Keratinocyte (primary cell): ENCODE measurements at regions not wholly inside any gene's neighbourhood (a gene's known extent, or its start where the extent isn't known, plus 50 kb on each side); places are given as distances from the start of the nearest gene placed in this dataset.

ENCODE experiments used
- DNase-seq: peaks from one replicate; pipeline ENCODE4 v3.0.0-alpha.2; 2011; ENCODE audit warnings: low read depth, missing footprints, low spot score
- FAIRE-seq: peaks from 2 replicates; lab custom pipeline; 2011; peaks lifted over from hg19 to GRCh38; lab: Jason Lieb, UNC
- H2AFZ ChIP-seq: 2 replicates; pipeline ENCODE4 v1.6.0; 2012; ENCODE audit warnings: low read length, control low read depth, inconsistent platforms; ENCODE audit not compliant: control insufficient read depth
- H3K27ac ChIP-seq: 2 replicates; pipeline ENCODE4 v1.5.1; 2011; ENCODE audit warnings: low read length; ENCODE audit not compliant: control insufficient read depth, insufficient read depth
- H3K27me3 ChIP-seq: 3 replicates; pipeline ENCODE4 v1.6.0; 2011; ENCODE audit warnings: low read length; ENCODE audit not compliant: control insufficient read depth, insufficient read depth; ENCODE audit errors: extremely low read depth
- H3K36me3 ChIP-seq, 2 experiments: 2 replicates in 1 of 2; 3 replicates in 1 of 2; pipeline ENCODE4 v1.5.1; 2011; ENCODE audit warnings: low read length in 2 of 2, mild to moderate bottlenecking in 1 of 2; ENCODE audit not compliant: control insufficient read depth in 2 of 2, insufficient read depth in 2 of 2; ENCODE audit errors: extremely low read depth in 1 of 2
- H3K4me1 ChIP-seq: 3 replicates; pipeline ENCODE4 v1.5.1; 2011; ENCODE audit warnings: low read length; ENCODE audit not compliant: control insufficient read depth, insufficient read depth; ENCODE audit errors: extremely low read depth
- H3K4me2 ChIP-seq: 3 replicates; pipeline ENCODE4 v1.6.0; 2011; ENCODE audit warnings: low read depth, low read length; ENCODE audit not compliant: control insufficient read depth, insufficient read depth; ENCODE audit errors: extremely low read depth
- H3K4me3 ChIP-seq, 3 experiments: fragments of 200-600 bp in 1 of 3; sonication (generic) in 1 of 3; 2 replicates in 2 of 3; 3 replicates in 1 of 3; pipeline ENCODE4 v1.5.1; 2011 to 2016; ENCODE audit warnings: low read length in 3 of 3, mild to moderate bottlenecking in 3 of 3, control low read depth in 2 of 3, inconsistent platforms in 1 of 3, low read depth in 1 of 3, mixed read lengths in 1 of 3, mixed run types in 1 of 3, moderate library complexity in 1 of 3; ENCODE audit not compliant: control insufficient read depth in 2 of 3, insufficient read depth in 2 of 3; ENCODE audit errors: extremely low read depth in 1 of 3
- H3K79me2 ChIP-seq: 2 replicates; pipeline ENCODE4 v1.6.0; 2012; ENCODE audit warnings: low read length; ENCODE audit not compliant: control insufficient read depth, insufficient read depth
- H3K9ac ChIP-seq: 3 replicates; pipeline ENCODE4 v1.6.0; 2011; ENCODE audit warnings: low read length; ENCODE audit not compliant: control insufficient read depth, insufficient read depth; ENCODE audit errors: extremely low read depth
- H3K9me1 ChIP-seq: 3 replicates; pipeline ENCODE4 v1.6.0; 2011; ENCODE audit warnings: low read length; ENCODE audit not compliant: control insufficient read depth, insufficient read depth; ENCODE audit errors: extremely low read depth
- H3K9me3 ChIP-seq: 2 replicates; pipeline ENCODE4 v1.5.1; 2012; ENCODE audit warnings: low read depth, low read length; ENCODE audit not compliant: control insufficient read depth
- H4K20me1 ChIP-seq: 3 replicates; pipeline ENCODE4 v1.6.0; 2011; ENCODE audit warnings: low read length; ENCODE audit not compliant: control insufficient read depth, insufficient read depth; ENCODE audit errors: extremely low read depth
- EZH2 ChIP-seq: IDR thresholded peaks from one replicate; pipeline ENCODE4 v1.6.1; 2012; ENCODE audit warnings: inconsistent platforms, mild to moderate bottlenecking, low read length, moderate library complexity
- dilution Hi-C: fragments of 300-500 bp; cut with MboI; formaldehyde crosslinking; loops from one replicate; pipeline ENCODE4 v1.7.0; 2020; ENCODE audit warnings: low sequenced_read_pairs; ENCODE audit not compliant: extremely low pct_ligation_motif_present
- TF ChIP-seq, protein P1 (sequence below), 3 experiments: IDR thresholded peaks in 1 of 3; conservative IDR thresholded peaks in 1 of 3; optimal IDR thresholded peaks in 1 of 3; 2 replicates in 2 of 3; 3 replicates in 1 of 3; pipeline versions ENCODE3 to v1.5.1; 2011; ENCODE audit warnings: low read length in 3 of 3, mild to moderate bottlenecking in 3 of 3, moderate library complexity in 2 of 3, control low read depth in 1 of 3, inconsistent platforms in 1 of 3; ENCODE audit not compliant: insufficient read depth in 2 of 3; ENCODE audit errors: extremely low read depth in 1 of 3

DNA sequence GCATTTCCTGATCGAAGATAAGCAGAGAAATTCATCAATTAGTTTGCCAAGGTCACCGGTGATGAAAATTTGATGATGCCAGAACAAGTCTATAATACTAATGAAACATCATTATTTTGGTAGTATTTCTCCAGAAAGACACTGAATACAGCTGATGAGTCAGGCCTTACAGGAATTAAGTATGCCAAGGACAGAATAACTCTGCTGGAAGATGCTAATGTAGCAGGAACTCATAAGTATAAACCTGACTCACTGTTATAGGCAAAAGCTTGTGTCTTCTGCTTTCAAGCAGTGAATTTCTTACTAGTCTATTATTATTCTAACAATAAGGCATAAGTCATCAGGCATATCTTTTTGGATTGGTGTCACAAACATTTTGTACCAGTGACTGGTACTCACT is 1825.1 kb upstream of the IGFBP7 start:
- no peak for TF ChIP-seq EZH2
- TF ChIP-seq, protein P1, sequence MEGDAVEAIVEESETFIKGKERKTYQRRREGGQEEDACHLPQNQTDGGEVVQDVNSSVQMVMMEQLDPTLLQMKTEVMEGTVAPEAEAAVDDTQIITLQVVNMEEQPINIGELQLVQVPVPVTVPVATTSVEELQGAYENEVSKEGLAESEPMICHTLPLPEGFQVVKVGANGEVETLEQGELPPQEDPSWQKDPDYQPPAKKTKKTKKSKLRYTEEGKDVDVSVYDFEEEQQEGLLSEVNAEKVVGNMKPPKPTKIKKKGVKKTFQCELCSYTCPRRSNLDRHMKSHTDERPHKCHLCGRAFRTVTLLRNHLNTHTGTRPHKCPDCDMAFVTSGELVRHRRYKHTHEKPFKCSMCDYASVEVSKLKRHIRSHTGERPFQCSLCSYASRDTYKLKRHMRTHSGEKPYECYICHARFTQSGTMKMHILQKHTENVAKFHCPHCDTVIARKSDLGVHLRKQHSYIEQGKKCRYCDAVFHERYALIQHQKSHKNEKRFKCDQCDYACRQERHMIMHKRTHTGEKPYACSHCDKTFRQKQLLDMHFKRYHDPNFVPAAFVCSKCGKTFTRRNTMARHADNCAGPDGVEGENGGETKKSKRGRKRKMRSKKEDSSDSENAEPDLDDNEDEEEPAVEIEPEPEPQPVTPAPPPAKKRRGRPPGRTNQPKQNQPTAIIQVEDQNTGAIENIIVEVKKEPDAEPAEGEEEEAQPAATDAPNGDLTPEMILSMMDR (optimal IDR thresholded peaks at IDR 0.05 in 1 of 3, IDR thresholded peaks at IDR 0.05 in 1 of 3, conservative IDR thresholded peaks at IDR 0.05 in 1 of 3; ENCODE audit: extremely low read depth in 1 of 3, insufficient read depth in 2 of 3, low read length in 3 of 3) = no peak
- H3K27me3 ChIP-seq = no peaks in the 10 kb centered on the region
- no peak overlapping the region for H2AFZ ChIP-seq
- DNase-seq = no peak
- FAIRE-seq = no peak
- H3K9me1 ChIP-seq = no peaks in the 10 kb centered on the region
- H3K27ac ChIP-seq = no peak overlapping the region
- no peak overlapping the region for H3K4me3 ChIP-seq
- no peaks in the 10 kb centered on the region for H4K20me1 ChIP-seq
- H3K4me1 ChIP-seq = no peaks in the 10 kb centered on the region
- no peak overlapping the region for H3K4me2 ChIP-seq
- no peaks in the 10 kb centered on the region for H3K9me3 ChIP-seq
- no peak overlapping the region for H3K9ac ChIP-seq
- H3K79me2 ChIP-seq = no peaks in the 10 kb centered on the region
- dilution Hi-C loops = no loop called here
- H3K36me3 ChIP-seq = no peaks in the 10 kb centered on the region

GRCh38 chr4:58936436-58936835 is 1826.3 kb upstream of the IGFBP7 start:
- Histone ChIP-seq H3K9me3 (no peaks in the 10 kb centered on the region), H3K36me3 (no peaks in the 10 kb centered on the region), H3K79me2 (no peaks in the 10 kb centered on the region), H2AFZ (no peak overlapping the region), H3K27ac (no peak overlapping the region), H3K27me3 (no peaks in the 10 kb centered on the region), H3K9me1 (no peaks in the 10 kb centered on the region), H3K4me3 (no peak overlapping the region), H3K4me1 (no peaks in the 10 kb centered on the region), H4K20me1 (no peaks in the 10 kb centered on the region), H3K9ac (no peak overlapping the region), H3K4me2 (no peak overlapping the region)
- TF ChIP-seq, protein P1 (optimal IDR thresholded peaks at IDR 0.05 in 1 of 3, IDR thresholded peaks at IDR 0.05 in 1 of 3, conservative IDR thresholded peaks at IDR 0.05 in 1 of 3; ENCODE audit: extremely low read depth in 1 of 3, insufficient read depth in 2 of 3, low read length in 3 of 3) = no peak
- TF ChIP-seq EZH2 = no peak
- FAIRE-seq = no peak
- no peak for DNase-seq
- dilution Hi-C loops = no loop called here
